GM19025 (cell line): ENCODE measurements at regions not wholly inside any gene's neighbourhood (a gene's known extent, or its start where the extent isn't known, plus 50 kb on each side); places are given as distances from the start of the nearest gene placed in this dataset.
"Not testable (repeated sequence)": the region's sequence is repeated elsewhere in the genome, so short reads cannot be mapped to it uniquely, and the experiment has no call there.

Source experiments
- ATAC-seq: cut with Tn5 transposase; IDR thresholded peaks from one replicate; pipeline ENCODE4 v1.9.1; 2021; ENCODE audit warnings: mild to moderate bottlenecking, low read depth, moderate library complexity; ENCODE audit not compliant: unreplicated experiment

DNA sequence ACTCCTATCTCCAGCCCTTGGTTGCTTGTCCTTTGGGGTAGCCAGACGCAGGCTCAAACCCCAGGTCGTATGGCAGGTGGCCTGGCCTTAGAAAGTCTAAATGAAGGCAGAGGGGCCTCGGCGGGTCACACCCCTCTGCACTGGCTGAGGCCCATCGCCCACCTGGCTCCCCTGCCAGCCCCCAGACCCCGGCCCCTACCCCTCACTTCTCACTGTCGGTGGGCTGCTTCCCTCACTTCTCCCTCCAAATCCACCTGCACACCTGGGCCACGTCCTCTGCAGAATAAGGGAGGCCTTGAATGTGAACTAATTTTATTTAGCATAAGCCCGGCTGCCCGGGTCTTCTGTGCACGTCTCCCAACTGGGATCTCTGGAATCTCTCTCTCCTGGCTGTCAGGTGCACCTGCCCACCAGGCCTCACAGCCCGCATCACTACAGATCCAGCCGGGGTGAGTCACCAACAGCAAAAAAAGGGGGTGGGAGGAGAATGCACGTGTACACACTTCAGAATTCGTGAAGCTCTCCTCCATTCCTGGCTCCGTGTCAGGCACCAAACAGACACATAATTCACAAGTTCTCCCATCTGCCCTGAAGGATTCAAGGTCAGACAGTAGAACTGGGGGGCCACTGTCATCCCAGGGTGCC is 107.5 kb upstream of the SIM2 start:
- ATAC-seq = no peak

DNA sequence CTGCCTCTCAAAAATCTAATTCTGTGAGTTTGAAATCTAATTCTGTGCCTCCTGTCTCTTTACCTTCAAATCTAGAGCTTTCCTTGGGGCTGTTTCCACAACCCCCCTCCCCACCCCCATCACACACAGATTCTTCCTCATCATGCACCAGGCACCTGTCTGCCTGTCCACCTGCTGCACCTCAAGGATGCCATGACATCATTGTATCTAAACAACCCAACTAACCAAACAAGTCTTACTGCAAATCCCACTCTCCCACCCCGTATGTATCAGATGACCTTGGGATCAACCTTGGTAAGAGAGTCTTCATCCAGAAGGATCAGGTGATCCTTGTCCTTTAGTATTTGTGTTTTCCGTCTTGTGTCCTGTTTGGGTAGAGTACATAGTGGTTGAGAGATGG is 102.7 kb upstream of the SIM2 start:
- no peak for ATAC-seq

DNA sequence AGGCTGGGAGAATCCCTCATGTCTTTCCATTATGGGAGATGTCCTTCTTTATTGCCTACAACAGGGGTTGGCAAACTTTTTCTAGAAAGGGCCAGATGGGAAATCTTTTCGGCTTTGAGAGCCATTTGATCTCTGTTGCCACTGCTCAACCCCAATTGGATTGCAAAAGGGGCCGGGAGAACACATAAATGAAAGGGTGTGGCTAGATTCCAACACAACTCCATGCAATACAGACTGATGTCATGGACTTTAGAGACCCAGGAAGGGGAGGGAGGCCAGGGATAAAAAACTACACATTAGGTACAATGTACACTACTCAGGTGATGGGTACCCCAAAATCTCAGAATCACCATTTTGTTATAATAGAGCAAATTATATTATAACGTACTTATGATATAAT is 97.6 kb upstream of the SIM2 start:
- no peak for ATAC-seq

DNA sequence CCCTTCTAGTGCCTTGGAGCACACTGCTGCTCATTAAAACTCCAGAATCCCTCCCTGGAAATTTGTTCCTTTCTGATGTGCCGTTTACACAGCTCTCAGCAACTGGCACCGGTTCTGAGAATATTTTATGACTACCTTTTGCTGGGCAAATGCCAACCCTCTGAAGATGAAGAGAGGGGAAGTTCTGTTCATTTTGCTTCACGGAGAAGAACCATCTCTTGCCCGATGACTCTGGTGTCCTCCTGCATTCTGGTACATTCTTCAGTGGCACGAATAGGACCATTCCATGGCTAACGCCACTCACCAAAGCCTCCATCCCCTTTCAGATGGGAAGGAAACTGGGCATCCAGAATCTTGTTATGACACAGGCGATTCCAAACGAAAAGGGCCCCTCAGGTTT is 96.2 kb upstream of the SIM2 start:
- no peak for ATAC-seq

DNA sequence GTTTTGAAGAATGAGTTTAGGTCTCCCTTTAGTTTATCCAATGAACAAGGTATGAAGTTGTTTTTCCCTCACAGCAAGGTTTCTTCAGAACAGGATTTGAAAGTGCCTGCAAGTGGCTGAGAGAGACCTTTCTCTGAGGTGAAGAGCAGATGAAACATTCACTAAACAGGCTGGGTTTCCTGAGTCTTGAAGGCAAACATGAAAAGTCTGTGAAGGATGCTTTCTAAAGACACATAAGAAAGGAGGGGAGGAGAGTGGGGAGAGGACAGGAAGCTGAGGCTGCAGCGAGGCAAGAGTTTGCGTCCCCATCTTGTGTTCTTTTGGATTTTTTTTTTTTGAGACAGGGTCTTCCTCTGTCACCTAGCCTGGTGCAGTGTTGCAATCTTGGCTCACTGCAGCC is 95.7 kb upstream of the SIM2 start:
- ATAC-seq = no peak

DNA sequence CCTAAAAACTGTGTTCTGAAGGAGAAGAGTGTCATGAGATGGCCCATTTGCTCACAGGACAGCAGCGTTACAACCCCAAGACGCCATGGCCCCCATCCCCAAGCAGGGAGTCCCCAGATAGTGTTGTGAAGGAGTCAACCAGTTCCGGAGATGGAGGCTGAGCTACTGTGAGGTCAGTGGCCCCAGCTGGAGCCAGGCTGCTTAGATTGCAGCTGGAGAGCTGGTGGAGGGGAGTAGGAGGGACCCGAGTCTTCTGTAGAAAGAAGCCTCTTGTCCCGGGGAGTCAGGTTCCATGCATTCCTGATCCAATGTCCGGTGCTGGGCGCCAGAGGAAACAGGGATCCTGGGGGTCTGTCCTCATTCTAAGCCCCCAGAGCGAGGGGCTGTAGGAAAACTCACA is 93.5 kb upstream of the SIM2 start:
- no peak for ATAC-seq

DNA sequence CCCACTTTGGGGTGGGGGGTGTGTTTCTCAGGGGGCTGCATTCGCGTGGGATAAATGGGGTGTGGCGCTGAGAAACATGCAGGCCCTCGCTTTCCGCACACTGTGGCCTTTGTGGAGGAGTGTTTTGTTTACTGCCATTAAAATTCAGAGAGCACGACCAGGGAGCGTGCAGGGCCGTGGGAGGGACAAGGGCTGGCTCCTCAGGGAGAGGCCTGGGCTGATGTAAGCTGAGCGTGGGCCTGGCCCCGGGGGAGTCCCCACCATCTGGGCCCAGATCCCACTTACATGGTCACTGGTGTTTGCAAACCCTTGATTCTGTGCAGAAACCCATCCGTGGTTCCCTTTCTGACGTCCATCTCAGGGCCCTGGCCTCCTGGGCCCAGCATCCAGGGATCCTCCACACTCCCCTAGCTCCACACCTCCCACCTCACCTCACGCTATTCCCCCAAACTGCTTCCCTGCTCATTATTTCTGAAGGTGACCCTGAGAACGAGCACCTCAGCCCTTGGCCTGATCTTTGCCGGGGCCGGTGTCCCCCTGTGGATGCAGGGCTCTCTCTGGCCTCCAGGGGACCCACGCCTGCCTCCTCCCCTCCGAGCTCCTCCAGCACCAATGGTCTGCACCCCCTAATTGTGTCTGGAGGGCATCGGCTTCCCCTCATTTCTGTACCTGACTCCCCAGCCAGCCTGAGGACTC is 92.5 kb upstream of the SIM2 start:
- no peak for ATAC-seq

DNA sequence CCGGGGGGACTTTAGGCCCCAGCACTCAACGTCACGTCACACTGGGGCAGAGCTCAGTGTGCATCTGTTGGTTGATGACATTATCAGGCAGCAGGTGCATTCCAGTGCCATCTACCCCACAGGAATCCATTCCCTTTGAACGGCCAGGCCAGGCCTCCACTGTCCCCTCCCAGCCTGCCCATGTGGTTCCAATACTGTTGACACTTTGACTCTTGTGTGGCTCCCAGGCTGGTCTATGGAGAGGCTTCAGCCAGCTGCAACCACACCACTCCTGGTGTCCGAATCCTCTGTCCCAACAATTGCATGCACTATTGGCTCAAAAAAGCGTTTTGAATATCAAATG is 92.0 kb upstream of the SIM2 start:
- ATAC-seq = no peak

DNA sequence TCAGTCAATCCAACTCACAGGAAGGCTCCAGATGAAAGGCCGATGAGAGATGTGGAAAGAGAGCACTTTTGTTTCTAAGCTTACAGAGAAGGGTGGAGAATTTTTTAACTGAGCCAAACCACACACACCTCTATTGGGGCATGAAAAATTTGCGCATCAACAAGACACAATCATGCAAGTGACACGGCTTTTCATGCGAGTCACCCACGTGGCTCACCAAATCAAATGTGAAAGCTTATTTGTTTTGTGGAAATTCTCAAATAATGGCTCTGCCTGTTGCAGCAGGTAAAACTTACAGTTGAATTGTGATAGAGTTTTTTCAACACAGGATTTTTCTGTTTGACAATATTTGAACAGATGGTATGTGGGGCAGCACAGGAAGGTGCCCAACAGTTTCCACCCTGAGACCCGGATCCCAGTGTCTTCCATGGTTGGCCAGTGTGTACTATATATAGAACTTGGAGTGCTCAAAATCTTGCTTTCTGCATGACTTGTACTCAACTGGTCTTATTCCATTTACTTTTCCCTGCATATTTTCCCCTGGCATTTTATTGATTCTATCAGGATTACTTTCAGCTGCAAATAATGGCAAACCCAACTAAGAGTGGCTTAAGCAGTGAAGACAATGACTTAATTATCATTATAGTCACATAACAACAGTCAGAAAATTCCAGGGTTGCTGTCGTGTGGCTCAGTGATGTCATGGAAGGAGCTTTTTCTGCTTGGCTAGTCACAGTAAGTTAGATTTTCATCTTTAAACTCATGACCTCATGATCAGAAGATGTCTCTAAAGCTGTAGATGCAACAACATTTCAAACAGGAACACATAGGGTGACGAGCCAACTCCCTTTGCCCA is 90.6 kb upstream of the SIM2 start:
- ATAC-seq = no peak

DNA sequence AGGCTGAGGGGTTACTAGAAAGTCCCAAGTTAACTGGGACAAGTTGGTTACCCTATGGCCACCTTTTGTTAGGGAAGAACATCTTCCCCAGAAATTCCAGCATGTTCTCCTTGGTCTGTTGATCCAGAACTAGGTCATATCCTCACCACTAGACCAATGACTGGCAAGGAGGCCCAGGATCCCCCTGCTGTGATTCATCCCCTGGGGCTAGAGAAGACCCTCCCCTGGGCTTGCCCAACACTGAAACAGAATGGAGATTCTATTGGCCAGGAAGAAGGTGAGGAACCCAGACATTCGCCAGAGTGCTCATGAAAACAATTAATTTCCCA is 90.1 kb upstream of the SIM2 start:
- no peak for ATAC-seq

DNA sequence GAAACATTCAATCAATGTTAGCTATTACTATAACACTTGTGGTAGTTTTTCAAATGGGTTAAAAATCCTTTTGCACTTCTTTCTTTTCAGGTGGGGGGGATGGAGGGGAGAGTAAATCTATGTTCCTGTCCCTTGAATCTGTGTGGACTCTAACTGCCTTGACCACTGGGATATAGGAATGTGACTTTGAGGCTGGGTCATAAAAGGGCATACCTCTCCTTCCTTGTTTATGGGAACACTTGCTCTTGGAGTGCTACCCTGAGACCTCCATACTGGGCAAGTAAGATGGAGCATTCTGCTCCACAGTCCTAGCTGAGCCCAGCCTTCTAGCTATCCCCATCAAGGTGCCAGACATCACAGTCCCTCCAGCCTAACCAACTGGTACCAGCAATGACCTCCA is 89.3 kb upstream of the SIM2 start:
- ATAC-seq = no peak

DNA sequence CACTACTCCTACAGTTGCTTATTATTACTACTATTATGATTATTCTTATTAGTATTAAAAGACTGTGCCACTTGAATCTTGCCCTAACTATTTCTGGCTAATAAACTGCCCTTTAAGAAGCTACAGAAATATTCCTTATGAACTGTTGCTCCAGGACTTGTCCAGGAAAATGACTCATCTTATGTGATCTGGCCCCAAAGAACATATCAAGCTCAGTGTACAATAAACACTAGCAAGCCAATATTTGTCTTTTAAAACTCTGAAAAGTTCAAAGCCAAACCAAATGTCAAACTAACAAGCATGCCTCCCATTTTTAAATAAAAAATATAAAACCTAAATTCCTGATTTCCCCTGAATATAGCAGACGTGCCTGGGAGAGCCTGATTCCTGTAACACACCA is 88.7 kb upstream of the SIM2 start:
- ATAC-seq = no peak

DNA sequence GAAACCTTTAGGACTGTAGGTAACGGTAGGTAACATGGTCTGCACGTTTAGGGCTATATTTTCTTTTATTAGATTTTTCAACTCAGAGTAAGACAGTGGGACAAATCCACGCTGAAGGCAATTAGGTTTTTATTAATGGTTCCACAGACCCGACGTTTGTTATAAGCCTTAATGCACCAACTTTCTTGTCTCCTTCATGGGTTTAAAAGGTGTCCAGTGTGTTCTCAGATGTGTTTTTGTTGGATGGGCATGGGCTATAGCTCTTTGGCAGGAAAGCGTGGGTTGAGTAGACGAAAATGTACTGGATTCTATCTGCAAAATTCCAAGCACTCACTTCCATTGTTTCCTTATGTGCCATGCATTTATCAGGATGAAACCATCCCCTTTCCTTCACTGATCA is 88.0 kb upstream of the SIM2 start:
- ATAC-seq = no peak

DNA sequence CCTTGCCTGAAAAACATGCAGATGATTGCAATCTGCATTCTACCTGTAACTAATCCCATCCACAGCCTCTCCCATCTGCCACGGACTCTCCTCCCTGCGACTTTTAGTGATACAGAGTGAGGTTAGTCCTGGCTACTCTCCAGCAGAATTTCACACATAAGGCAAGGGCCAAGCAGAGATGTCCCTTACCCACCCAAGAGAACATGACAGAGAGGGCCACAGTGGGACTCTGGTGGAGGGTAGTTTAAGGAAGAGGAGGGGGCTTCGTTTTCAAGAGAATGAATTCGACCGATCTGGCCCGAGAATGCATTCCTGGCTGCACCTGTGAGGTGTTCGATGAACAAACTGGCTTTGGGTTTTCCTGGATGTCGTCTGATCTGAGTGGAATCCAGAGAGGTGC is 87.5 kb upstream of the SIM2 start:
- no peak for ATAC-seq

DNA sequence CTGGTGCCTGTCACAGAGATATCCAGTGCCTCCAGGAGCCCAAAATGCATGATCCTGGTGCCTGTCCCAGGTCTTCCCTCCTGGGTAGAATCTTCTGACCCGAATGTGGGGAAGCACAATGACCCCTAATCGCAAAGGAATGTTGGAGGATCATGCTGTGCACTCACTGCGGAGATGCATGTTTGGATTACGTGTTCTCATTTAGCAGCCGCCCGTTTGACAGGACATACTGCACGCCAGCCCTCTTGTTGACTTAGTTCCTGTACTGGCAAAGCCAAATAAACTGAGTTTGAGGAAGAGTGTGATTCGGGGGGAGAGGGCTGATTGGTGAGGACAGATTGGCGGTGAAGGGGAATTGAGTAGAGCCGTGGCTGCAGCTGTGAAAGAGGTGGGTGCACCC is 85.9 kb upstream of the SIM2 start:
- ATAC-seq = no peak

DNA sequence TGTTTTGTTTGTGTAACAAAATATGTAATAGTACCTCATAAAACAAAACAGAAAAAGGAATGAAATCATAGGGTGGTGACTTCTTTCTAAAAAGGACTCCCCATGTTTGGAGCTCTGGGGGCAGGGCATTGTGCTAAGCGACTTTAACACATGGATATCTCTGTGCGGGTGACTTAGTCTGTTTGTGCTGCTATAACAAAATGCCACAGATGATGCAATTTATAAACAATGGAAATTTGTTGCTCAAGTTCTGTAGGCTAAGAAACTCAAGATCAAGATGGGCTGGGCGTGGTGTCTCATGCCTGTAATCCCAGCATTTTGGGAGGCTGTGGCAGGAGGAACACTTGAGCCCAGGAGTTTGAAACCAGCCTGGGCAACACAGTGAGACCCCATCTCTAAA is 85.4 kb upstream of the SIM2 start:
- ATAC-seq = no peak

DNA sequence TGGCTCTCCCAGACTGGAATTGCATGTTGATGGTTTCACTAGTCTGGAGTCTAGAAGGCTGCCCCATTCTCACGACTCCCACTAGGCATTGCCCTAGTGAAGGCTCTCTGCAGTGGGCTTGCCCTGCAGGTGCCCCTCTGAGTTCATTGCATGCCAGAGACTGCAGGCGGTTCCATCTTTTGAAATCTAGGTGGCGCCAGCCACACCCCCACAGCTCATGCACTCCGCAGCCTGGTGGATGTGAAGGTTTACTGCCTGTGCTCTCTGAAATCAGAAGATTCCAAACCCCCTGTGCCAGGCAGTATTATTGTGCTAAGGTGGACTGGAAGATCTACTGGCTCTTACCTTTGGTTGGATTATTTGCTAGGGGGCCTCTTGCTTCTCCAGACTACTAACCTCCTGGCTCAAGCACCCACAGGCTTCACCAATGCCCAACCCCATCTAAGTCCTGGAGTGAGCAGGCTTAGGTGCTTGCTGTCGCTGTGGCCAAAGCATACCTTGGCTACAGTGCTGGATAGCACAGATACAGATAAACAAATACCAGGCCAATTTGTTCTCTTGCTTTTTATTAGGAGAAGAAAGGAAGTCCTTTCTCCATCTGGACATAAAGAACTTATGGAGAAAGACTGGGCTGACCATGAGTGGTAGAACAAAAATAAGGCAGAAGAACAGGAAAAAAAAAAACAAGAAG is 83.5 kb upstream of the SIM2 start:
- ATAC-seq = no peak

DNA sequence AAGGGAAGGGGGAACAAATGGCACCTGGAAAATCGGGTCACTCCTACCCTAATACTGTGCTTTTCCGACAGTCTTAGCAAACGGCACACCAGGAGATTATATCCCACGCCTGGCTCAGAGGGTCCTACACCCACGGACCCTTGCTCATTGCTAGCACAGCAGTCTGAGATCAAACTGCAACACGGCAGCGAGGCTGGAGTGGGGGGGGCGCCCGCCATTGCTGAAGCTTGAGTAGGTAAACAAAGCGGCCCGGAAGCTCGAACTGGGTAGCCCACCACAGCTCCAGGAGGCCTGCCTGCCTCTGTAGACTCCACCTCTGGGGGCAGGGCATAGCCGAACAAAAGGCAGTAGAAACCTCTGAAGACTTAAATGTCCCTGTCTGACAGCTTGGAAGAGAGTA is 82.1 kb upstream of the SIM2 start:
- ATAC-seq = not testable (repeated sequence)

DNA sequence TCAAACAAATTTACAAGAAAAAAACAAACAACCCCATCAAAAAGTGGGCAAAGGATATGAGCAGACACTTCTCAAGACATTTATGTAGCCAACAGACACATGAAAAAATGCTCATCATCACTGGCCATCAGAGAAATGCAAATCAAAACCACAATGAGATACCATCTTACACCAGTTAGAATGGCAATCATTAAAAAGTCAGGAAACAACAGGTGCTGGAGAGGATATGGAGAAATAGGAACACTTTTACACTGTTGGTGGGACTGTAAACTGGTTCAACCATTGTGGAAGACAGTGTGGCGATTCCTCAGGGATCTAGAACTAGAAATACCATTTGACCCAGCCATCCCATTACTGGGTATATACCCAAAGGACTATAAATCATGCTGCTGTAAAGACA is 77.1 kb upstream of the SIM2 start:
- ATAC-seq = not testable (repeated sequence)

DNA sequence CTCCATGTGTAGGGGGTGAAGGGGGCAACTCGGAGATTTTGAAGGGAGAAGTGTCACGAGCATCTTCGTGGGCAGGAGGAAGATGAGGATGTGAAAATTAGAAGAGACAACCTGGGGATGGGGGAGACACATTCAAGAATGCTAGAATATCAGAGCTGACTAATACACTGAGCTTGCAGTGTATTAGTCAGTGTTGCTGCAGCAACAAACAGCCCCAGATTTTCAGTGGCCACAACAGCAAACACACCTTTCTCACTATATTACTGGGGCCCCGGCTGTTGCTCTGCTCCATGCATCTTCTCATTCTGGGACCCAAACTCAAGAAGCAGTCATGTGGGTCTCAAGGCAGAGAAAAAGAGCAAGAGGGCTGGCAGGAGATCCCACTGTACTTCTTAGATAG is 74.8 kb upstream of the SIM2 start:
- no peak for ATAC-seq

DNA sequence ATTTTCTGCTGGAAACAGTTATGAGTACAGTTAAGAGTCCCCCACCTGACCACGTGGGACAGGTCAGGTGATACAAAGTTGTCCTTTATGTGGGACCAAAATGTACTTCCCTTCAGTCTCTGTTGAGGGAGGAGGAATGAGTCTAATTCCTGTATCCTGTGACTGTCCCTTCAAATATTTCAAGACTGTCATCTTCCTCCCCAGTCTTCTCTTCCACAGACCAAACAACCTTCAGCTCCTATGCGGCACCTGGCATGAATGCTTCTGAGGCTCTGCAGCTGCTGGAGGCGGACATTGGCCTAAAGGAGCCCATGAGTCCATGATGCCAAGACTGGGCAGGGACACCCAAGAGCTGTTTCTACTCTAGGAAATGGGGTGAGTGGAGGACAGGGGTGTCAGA is 72.1 kb upstream of the SIM2 start:
- ATAC-seq = no peak
